Panc1 (cell line): ENCODE measurements at regions not wholly inside any gene's neighbourhood (a gene's known extent, or its start where the extent isn't known, plus 50 kb on each side); places are given as distances from the start of the nearest gene placed in this dataset.

Experiments
- ATAC-seq: fragments of 200-7000 bp; cut with Tn5 transposase; 2 replicates; pipeline ENCODE4 v1.9.1; 2020; ENCODE audit warnings: mild to moderate bottlenecking, moderate library complexity
- BruUV-seq: library from RNA; stranded (reverse); fragments of 400-500 nt; replicated peaks from 2 replicates; lab custom pipeline; 2021; lab: Mats Ljungman, UMichigan
- CTCF ChIA-PET: fragments of 300-600 bp; sonication (Branson Sonifier 250); formaldehyde crosslinking; loops from one replicate; lab custom pipeline; 2022; ENCODE audit warnings: antibody characterized with exemption; lab: Charles Lee
- POLR2A ChIA-PET: fragments of 300-600 bp; sonication (Branson Sonifier 250); formaldehyde crosslinking; loops from one replicate; lab custom pipeline; 2022; ENCODE audit warnings: antibody characterized with exemption; lab: Charles Lee
- DNase-seq: peaks from one replicate; pipeline ENCODE4 v3.0.0-alpha.2; 2010; ENCODE audit warnings: low read depth, low spot score
- H3K27ac ChIP-seq: 2 replicates; pipeline ENCODE4 v1.5.1; 2011; ENCODE audit warnings: mild to moderate bottlenecking, low read length, inconsistent platforms
- H3K27me3 ChIP-seq: fragments of 200-500 bp; sonication (Bioruptor generic); 2 replicates; pipeline ENCODE4 v1.6.0; 2014; ENCODE audit warnings: low read length, inconsistent platforms; ENCODE audit not compliant: control insufficient read depth, insufficient read depth
- H3K36me3 ChIP-seq: fragments of 200-500 bp; sonication (Bioruptor generic); 2 replicates; pipeline ENCODE4 v1.5.1; 2014; ENCODE audit warnings: inconsistent platforms, mild to moderate bottlenecking, low read length, moderate library complexity; ENCODE audit not compliant: control insufficient read depth, insufficient read depth
- H3K4me1 ChIP-seq: 2 replicates; pipeline ENCODE4 v1.5.1; 2011; ENCODE audit warnings: inconsistent platforms, mild to moderate bottlenecking, low read length, moderate library complexity; ENCODE audit not compliant: control insufficient read depth, insufficient read depth
- H3K4me3 ChIP-seq, 2 experiments: 2 replicates each; pipeline ENCODE4 v1.5.1; 2011 to 2012; ENCODE audit warnings: low read depth in 2 of 2, low read length in 2 of 2, mild to moderate bottlenecking in 2 of 2, inconsistent platforms in 1 of 2, moderate library complexity in 1 of 2
- H3K9me3 ChIP-seq: fragments of 200-500 bp; sonication (Bioruptor generic); 2 replicates; pipeline ENCODE4 v1.5.1; 2014; ENCODE audit warnings: low read depth, mild to moderate bottlenecking, inconsistent platforms, low read length, moderate library complexity; ENCODE audit not compliant: control insufficient read depth, insufficient read depth
- POLR2AphosphoS5 ChIP-seq: IDR thresholded peaks from 2 replicates; pipeline ENCODE4 v1.6.1; 2012; ENCODE audit warnings: mild to moderate bottlenecking, low read depth, low read length, moderate library complexity
- SIN3A ChIP-seq: IDR thresholded peaks from 2 replicates; pipeline ENCODE4 v1.6.1; 2012; ENCODE audit warnings: low read depth, mild to moderate bottlenecking, low read length, moderate library complexity, borderline replicate concordance; ENCODE audit not compliant: insufficient read depth
- TCF7L2 ChIP-seq: IDR thresholded peaks from 2 replicates; pipeline ENCODE4 v1.6.1; 2011; ENCODE audit warnings: mild to moderate bottlenecking, low read depth, low read length, inconsistent platforms
- in situ Hi-C: cut with HindIII; loops from 2 replicates; pipeline ENCODE4 v1.10.0; 2016; ENCODE audit warnings: low sequenced_read_pairs, low pct_unique_long_range_greater_than_20kb
- intact Hi-C: fragments of 100-400 bp; cut with micrococcal nuclease; formaldehyde crosslinking; loops from one replicate; pipeline ENCODE4 v1.10.0; 2022; ENCODE audit not compliant: unreplicated experiment
- TF ChIP-seq, protein P1 (sequence below), 2 experiments: IDR thresholded peaks; 2 replicates each; pipeline ENCODE4 v1.6.1; 2011 to 2012; ENCODE audit warnings: low read depth in 2 of 2, control low read depth in 1 of 2, low read length in 1 of 2, mild to moderate bottlenecking in 1 of 2, moderate library complexity in 1 of 2; ENCODE audit not compliant: insufficient read depth in 1 of 2
- TF ChIP-seq, protein P2 (sequence below): fragments of 450-650 bp; IDR thresholded peaks from 2 replicates; pipeline ENCODE4 v1.5.1; 2017; ENCODE audit warnings: mild to moderate bottlenecking

DNA sequence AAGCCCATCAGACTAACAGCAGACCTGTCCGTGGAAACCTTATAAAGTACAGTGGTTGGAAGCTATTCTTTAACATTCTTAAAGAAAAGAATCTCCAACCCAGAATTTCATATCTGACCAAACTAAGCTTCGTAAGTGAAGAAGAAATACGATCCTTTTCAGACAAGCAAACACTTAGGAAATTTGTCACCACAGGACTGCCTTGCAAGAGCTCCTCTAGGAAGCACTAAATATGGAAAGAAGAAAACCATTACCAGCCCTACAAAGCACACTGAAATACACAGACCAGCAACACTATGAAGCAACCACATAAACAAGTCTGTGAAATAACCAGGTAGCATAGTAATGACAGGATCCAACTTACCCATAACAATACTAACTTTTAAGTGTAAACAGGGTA is 177.7 kb upstream of the PRSS1 start:
- H3K27me3 ChIP-seq: no peaks in the 10 kb centered on the region
- intact Hi-C loops (no loop called here), in situ Hi-C loops (no loop called here)
- DNase-seq (no peak), ATAC-seq (no peak)
- ChIA-PET CTCF (no interaction called here), POLR2A (no interaction called here)
- H3K27ac ChIP-seq: no peak overlapping the region
- no TSS peak for BruUV-seq
- no peak overlapping the region for H3K4me3 ChIP-seq
- no peaks in the 10 kb centered on the region for H3K9me3 ChIP-seq
- H3K4me1 ChIP-seq: no peaks in the 10 kb centered on the region
- no peaks in the 10 kb centered on the region; the same call in 1 of the 2 replicates for H3K36me3 ChIP-seq
- TF ChIP-seq, protein P1, sequence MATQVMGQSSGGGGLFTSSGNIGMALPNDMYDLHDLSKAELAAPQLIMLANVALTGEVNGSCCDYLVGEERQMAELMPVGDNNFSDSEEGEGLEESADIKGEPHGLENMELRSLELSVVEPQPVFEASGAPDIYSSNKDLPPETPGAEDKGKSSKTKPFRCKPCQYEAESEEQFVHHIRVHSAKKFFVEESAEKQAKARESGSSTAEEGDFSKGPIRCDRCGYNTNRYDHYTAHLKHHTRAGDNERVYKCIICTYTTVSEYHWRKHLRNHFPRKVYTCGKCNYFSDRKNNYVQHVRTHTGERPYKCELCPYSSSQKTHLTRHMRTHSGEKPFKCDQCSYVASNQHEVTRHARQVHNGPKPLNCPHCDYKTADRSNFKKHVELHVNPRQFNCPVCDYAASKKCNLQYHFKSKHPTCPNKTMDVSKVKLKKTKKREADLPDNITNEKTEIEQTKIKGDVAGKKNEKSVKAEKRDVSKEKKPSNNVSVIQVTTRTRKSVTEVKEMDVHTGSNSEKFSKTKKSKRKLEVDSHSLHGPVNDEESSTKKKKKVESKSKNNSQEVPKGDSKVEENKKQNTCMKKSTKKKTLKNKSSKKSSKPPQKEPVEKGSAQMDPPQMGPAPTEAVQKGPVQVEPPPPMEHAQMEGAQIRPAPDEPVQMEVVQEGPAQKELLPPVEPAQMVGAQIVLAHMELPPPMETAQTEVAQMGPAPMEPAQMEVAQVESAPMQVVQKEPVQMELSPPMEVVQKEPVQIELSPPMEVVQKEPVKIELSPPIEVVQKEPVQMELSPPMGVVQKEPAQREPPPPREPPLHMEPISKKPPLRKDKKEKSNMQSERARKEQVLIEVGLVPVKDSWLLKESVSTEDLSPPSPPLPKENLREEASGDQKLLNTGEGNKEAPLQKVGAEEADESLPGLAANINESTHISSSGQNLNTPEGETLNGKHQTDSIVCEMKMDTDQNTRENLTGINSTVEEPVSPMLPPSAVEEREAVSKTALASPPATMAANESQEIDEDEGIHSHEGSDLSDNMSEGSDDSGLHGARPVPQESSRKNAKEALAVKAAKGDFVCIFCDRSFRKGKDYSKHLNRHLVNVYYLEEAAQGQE (IDR thresholded peaks at IDR 0.05; ENCODE audit: insufficient read depth in 1 of 2, low read depth in 2 of 2, low read length in 1 of 2): no peak
- TF ChIP-seq, protein P2, sequence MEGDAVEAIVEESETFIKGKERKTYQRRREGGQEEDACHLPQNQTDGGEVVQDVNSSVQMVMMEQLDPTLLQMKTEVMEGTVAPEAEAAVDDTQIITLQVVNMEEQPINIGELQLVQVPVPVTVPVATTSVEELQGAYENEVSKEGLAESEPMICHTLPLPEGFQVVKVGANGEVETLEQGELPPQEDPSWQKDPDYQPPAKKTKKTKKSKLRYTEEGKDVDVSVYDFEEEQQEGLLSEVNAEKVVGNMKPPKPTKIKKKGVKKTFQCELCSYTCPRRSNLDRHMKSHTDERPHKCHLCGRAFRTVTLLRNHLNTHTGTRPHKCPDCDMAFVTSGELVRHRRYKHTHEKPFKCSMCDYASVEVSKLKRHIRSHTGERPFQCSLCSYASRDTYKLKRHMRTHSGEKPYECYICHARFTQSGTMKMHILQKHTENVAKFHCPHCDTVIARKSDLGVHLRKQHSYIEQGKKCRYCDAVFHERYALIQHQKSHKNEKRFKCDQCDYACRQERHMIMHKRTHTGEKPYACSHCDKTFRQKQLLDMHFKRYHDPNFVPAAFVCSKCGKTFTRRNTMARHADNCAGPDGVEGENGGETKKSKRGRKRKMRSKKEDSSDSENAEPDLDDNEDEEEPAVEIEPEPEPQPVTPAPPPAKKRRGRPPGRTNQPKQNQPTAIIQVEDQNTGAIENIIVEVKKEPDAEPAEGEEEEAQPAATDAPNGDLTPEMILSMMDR: no peak
- TF ChIP-seq TCF7L2 (no peak), SIN3A (no peak), POLR2AphosphoS5 (no peak)

DNA sequence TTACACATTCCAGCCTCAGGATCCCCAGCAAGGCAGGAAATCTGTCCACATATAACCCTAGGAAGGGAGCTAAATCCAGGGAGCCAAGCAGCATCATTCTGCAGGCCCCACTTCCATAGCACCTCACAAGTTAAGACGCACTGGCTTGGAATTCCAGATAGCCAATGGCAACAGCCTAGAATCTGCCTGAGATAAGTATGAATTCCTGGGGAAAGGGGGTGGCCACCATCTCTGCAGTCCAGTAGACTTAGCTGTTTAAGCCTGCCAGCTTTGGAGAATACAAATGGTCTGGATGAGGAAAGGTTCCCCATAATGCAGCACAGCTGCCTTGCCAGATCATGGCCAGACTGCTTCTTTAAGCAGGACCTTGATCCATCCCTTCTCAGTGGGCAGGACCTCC is 179.4 kb upstream of the PRSS1 start:
- ChIA-PET POLR2A (no interaction called here), CTCF (no interaction called here)
- intact Hi-C loops: no loop called here

More for the DNA sequence above, 179.4 kb upstream of the PRSS1 start:
- no peaks in the 10 kb centered on the region for H3K9me3 ChIP-seq
- no peak overlapping the region for H3K4me3 ChIP-seq
- no peak overlapping the region for H3K27ac ChIP-seq
- DNase-seq (no peak), ATAC-seq (no peak)
- no peaks in the 10 kb centered on the region; the same call in 1 of the 2 replicates for H3K36me3 ChIP-seq
- in situ Hi-C loops: no loop called here
- H3K4me1 ChIP-seq: no peaks in the 10 kb centered on the region
- TF ChIP-seq, protein P1 (IDR thresholded peaks at IDR 0.05; ENCODE audit: insufficient read depth in 1 of 2, low read depth in 2 of 2, low read length in 1 of 2): no peak
- TF ChIP-seq TCF7L2 (no peak), SIN3A (no peak)
- TF ChIP-seq, protein P2: no peak
- no TSS peak for BruUV-seq
- no peaks in the 10 kb centered on the region for H3K27me3 ChIP-seq
